ENCODE measurements at regions not wholly inside any gene's neighbourhood (a gene's known extent, or its start where the extent isn't known, plus 50 kb on each side); places are given as distances from the start of the nearest gene placed in this dataset.

DNA sequence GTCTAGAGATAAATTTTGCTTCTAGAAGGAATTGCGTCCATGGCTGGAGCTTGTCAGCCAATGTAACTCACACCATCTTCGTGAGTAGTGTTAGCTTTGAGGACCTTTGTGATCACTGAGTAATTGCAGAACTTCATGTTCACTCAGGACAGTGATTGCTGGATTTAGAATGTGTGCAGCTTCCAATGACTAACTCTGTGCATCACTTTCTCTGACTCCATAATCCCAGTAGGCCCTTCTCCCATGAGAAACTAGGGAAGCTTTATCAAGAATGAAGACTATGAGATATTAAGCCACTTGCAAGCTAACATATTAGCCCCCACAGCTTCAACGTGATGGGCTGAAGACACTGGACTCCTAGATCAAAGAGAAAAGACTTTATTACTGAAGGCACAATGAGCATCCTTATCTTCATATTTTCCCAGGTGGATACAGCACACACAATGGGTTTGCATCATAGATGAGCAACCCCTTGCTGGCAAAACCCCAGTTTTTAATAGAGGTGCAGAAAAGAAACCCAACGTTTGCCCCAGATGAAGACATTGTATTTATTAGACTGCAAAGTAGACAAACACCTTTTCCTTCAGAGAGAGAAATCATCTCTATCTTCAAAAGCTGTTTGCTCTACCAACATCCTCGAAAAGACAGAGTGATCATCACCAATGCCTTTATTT lies 561.0 kb downstream of the LTN1 start:
- ATAC-seq (ENCODE audit: low FRiP score in 2 of 2) (no peak), DNase-seq (no peak)
- no peak overlapping the region for H3K4me3 ChIP-seq
- no peaks in the 10 kb centered on the region for H3K36me3 ChIP-seq
- H3K9me3 ChIP-seq, result no peaks in the 10 kb centered on the region
- H3K27ac ChIP-seq, result no peak overlapping the region
- no peaks in the 10 kb centered on the region for H3K4me1 ChIP-seq
- no peaks in the 10 kb centered on the region for H3K27me3 ChIP-seq
- TF ChIP-seq EP300 (IDR thresholded peaks at IDR 0.05) (no peak), CTCF (IDR thresholded peaks at IDR 0.05) (no peak), POLR2A (IDR thresholded peaks at IDR 0.05) (no peak), POLR2AphosphoS5 (IDR thresholded peaks at IDR 0.05) (no peak)
- WGBS, 2 donors, result 81 to 88% methylated on average over 5 of the region's 5 CpGs

DNA sequence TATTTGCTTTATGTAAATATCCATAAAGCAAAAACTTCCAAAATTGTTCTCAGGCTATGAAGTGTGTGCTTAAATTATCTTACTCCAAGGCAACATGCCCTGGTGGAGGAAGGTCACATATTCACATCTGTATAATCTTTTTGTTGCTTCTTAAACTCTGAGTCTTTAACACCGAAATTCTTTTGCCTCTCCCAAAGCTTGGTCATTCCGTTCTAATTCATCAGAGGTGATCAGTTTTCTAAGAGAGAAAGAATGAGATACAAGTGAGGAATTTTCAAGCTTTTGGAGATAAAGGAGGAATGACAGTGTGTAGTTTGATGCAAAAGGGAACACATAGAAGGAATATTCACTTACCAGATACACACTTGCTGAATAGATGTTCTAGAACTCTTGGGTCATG lies 561.7 kb downstream of the LTN1 start:
- ATAC-seq (ENCODE audit: low FRiP score in 2 of 2) (no peak), DNase-seq (no peak)
- Histone ChIP-seq H3K9me3 (no peaks in the 10 kb centered on the region), H3K4me3 (no peak overlapping the region), H3K36me3 (no peaks in the 10 kb centered on the region), H3K27ac (no peak overlapping the region), H3K4me1 (no peaks in the 10 kb centered on the region), H3K27me3 (no peaks in the 10 kb centered on the region)
- TF ChIP-seq EP300 (IDR thresholded peaks at IDR 0.05), result no peak
- no peak for TF ChIP-seq CTCF (IDR thresholded peaks at IDR 0.05)
- WGBS, 2 donors, result 73 to 78% methylated on average over 2 of the region's 2 CpGs

DNA sequence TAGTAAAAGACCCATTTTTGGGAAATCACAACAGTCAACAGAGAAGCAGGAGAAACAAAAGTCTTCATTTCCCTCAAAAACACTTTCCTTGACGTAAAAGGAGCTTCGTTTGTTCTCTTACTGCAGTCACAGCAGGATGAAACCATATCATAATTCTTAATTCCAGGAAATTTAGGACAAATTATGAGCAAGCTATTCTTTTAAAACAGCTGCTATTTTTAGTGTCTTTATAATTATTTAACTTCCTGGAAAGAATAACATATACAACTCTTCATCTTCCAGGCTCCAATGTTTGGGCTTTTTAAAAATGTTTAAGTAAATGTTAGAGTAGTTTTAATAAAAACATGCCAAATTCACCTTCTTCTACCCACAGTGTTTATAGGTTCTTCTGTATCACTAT lies 563.5 kb downstream of the LTN1 start:
- Histone ChIP-seq H3K27me3 (no peaks in the 10 kb centered on the region), H3K4me1 (no peaks in the 10 kb centered on the region), H3K27ac (no peak overlapping the region), H3K4me3 (no peak overlapping the region), H3K36me3 (no peaks in the 10 kb centered on the region), H3K9me3 (no peaks in the 10 kb centered on the region)
- no peak for ATAC-seq (ENCODE audit: low FRiP score in 2 of 2)
- no peak for DNase-seq
- WGBS, 2 donors, result 51 to 59% methylated on average over 2 of the region's 2 CpGs
- TF ChIP-seq CTCF (IDR thresholded peaks at IDR 0.05) (no peak), EP300 (IDR thresholded peaks at IDR 0.05) (no peak), POLR2A (IDR thresholded peaks at IDR 0.05) (no peak)

GRCh38 chr21:28427394-28428022 lies 565.2 kb downstream of the LTN1 start:
- DNase-seq (no peak), ATAC-seq (ENCODE audit: low FRiP score in 2 of 2) (no peak)
- Histone ChIP-seq H3K9me3 (no peaks in the 10 kb centered on the region), H3K27me3 (no peaks in the 10 kb centered on the region), H3K4me3 (no peak overlapping the region), H3K4me1 (no peaks in the 10 kb centered on the region), H3K27ac (no peak overlapping the region), H3K36me3 (no peaks in the 10 kb centered on the region)
- TF ChIP-seq EP300 (IDR thresholded peaks at IDR 0.05), result no peak
- TF ChIP-seq POLR2AphosphoS5 (IDR thresholded peaks at IDR 0.05), result no peak
- TF ChIP-seq CTCF (IDR thresholded peaks at IDR 0.05), result no peak
- no peak for TF ChIP-seq POLR2A (IDR thresholded peaks at IDR 0.05)
- 93% methylated on average over 1 of the region's 1 CpG for WGBS, 2 donors

GRCh38 chr21:28426545-28426944 lies 566.1 kb downstream of the LTN1 start:
- Histone ChIP-seq H3K27ac (no peak overlapping the region), H3K27me3 (no peaks in the 10 kb centered on the region), H3K4me3 (no peak overlapping the region), H3K9me3 (no peaks in the 10 kb centered on the region), H3K4me1 (no peaks in the 10 kb centered on the region), H3K36me3 (no peaks in the 10 kb centered on the region)
- DNase-seq (no peak), ATAC-seq (ENCODE audit: low FRiP score in 2 of 2) (no peak)
- TF ChIP-seq CTCF (IDR thresholded peaks at IDR 0.05) (no peak), POLR2AphosphoS5 (IDR thresholded peaks at IDR 0.05) (no peak), POLR2A (IDR thresholded peaks at IDR 0.05) (no peak), EP300 (IDR thresholded peaks at IDR 0.05) (no peak)
